Neuronal stem cell (in vitro differentiated cells): ENCODE measurements at regions not wholly inside any gene's neighbourhood (a gene's known extent, or its start where the extent isn't known, plus 50 kb on each side); places are given as distances from the start of the nearest gene placed in this dataset.

Experiments
- DNase-seq: peaks from one replicate; pipeline ENCODE4 v3.0.0-alpha.2; 2013; ENCODE audit warnings: low spot score
- H2AFZ ChIP-seq: one replicate; pipeline ENCODE4 v1.6.1; 2013; ENCODE audit warnings: mild to moderate bottlenecking, low read length, inconsistent platforms
- H2AK5ac ChIP-seq: 2 replicates; pipeline ENCODE4 v1.6.1; 2013; ENCODE audit warnings: low read depth, mild to moderate bottlenecking, inconsistent platforms, low read length, moderate library complexity, mixed read lengths
- H2BK120ac ChIP-seq: 2 replicates; pipeline ENCODE4 v1.6.1; 2013; ENCODE audit warnings: low read depth, mild to moderate bottlenecking, inconsistent platforms, low read length, moderate library complexity, mixed read lengths
- H2BK12ac ChIP-seq: one replicate; pipeline ENCODE4 v1.6.1; 2013; ENCODE audit warnings: low read length, inconsistent platforms
- H2BK15ac ChIP-seq: 2 replicates; pipeline ENCODE4 v1.6.1; 2013; ENCODE audit warnings: mild to moderate bottlenecking, low read length, inconsistent platforms, mixed read lengths
- H2BK5ac ChIP-seq: one replicate; pipeline ENCODE4 v1.6.1; 2013; ENCODE audit warnings: inconsistent platforms, mild to moderate bottlenecking, low read length, moderate library complexity
- H3K14ac ChIP-seq: one replicate; pipeline ENCODE4 v1.6.1; 2013; ENCODE audit warnings: low read length, inconsistent platforms
- H3K18ac ChIP-seq: 2 replicates; pipeline ENCODE4 v1.6.1; 2013; ENCODE audit warnings: low read length, inconsistent platforms
- H3K23ac ChIP-seq: 2 replicates; pipeline ENCODE4 v1.6.1; 2013; ENCODE audit warnings: low read depth, mild to moderate bottlenecking, mixed read lengths, low read length, inconsistent platforms; ENCODE audit not compliant: poor library complexity
- H3K27ac ChIP-seq: replicated peaks from 3 replicates; pipeline ENCODE4 v1.5.1; 2013; ENCODE audit warnings: low read length, inconsistent platforms
- H3K27me3 ChIP-seq, 3 experiments: 2 replicates each; pipeline ENCODE4 v1.6.1; 2013; ENCODE audit warnings: low read length in 3 of 3, mild to moderate bottlenecking in 2 of 3, inconsistent platforms in 1 of 3, low read depth in 1 of 3, mixed read lengths in 1 of 3, moderate library complexity in 1 of 3; ENCODE audit not compliant: control insufficient read depth in 3 of 3, insufficient read depth in 3 of 3
- H3K36me3 ChIP-seq, 2 donors: replicated peaks in 1 of 2; 2 replicates each; pipeline ENCODE4 v1.6.1; 2013; ENCODE audit warnings: low read length in 2 of 2; ENCODE audit not compliant: control insufficient read depth in 2 of 2, insufficient read depth in 2 of 2
- H3K4ac ChIP-seq: 2 replicates; pipeline ENCODE4 v1.6.1; 2013; ENCODE audit warnings: inconsistent platforms, mild to moderate bottlenecking, low read length, moderate library complexity
- H3K4me1 ChIP-seq, 2 donors: 1 replicate in 1 of 2; 2 replicates in 1 of 2; pipeline ENCODE4 v1.6.1; 2013; ENCODE audit warnings: low read length in 2 of 2, low read depth in 1 of 2; ENCODE audit not compliant: control insufficient read depth in 2 of 2, insufficient read depth in 1 of 2
- H3K4me2 ChIP-seq: one replicate; pipeline ENCODE4 v1.6.1; 2013; ENCODE audit warnings: mild to moderate bottlenecking, low read length, inconsistent platforms; ENCODE audit not compliant: insufficient read depth, poor library complexity, severe bottlenecking
- H3K4me3 ChIP-seq, 2 donors: 2 replicates each; pipeline ENCODE4 v1.5.1; 2013; ENCODE audit warnings: low read length in 2 of 2, mild to moderate bottlenecking in 2 of 2, inconsistent platforms in 1 of 2, moderate library complexity in 1 of 2
- H3K79me1 ChIP-seq: one replicate; pipeline ENCODE4 v1.6.1; 2013; ENCODE audit warnings: low read depth, mild to moderate bottlenecking, inconsistent platforms, low read length, moderate library complexity
- H3K9ac ChIP-seq: one replicate; pipeline ENCODE4 v1.6.1; 2013; ENCODE audit warnings: mild to moderate bottlenecking, low read depth, low read length, inconsistent platforms; ENCODE audit not compliant: poor library complexity
- H3K9me3 ChIP-seq, 2 donors: replicated peaks in 1 of 2; 2 replicates each; pipeline versions ENCODE3 to v1.6.1; 2013; ENCODE audit warnings: low read length in 2 of 2, mild to moderate bottlenecking in 2 of 2, inconsistent platforms in 1 of 2, low read depth in 1 of 2, mixed read lengths in 1 of 2, moderate library complexity in 1 of 2; ENCODE audit not compliant: control insufficient read depth in 2 of 2, insufficient read depth in 1 of 2
- H4K8ac ChIP-seq: one replicate; pipeline ENCODE4 v1.6.1; 2013; ENCODE audit warnings: low read depth, mild to moderate bottlenecking, inconsistent platforms, low read length, moderate library complexity
- H4K91ac ChIP-seq: one replicate; pipeline ENCODE4 v1.6.1; 2013; ENCODE audit warnings: low read length, low read depth, mild to moderate bottlenecking, inconsistent platforms; ENCODE audit not compliant: poor library complexity
- WGBS, 2 donors: extraction: QIAGEN DNeasy Blood & Tissue Kit; methylation state at CpG; one replicate each; pipeline ENCODE4 v1.1.7; 2013; ENCODE audit warnings: missing lambda C conversion rate in 2 of 2, mixed read lengths in 1 of 2; ENCODE audit not compliant: insufficient read length in 2 of 2, insufficient replicate concordance in 1 of 2; ENCODE audit errors: extremely low coverage in 2 of 2; 5-methylcytosine and 5-hydroxymethylcytosine counted together

- Histone ChIP-seq H2AK5ac (no peak overlapping the region), H3K23ac (no peak overlapping the region), H2BK5ac (no peak overlapping the region), H3K79me1 (no peaks in the 10 kb centered on the region), H3K4me3 (no peak overlapping the region), H2BK15ac (no peak overlapping the region), H2AFZ (no peak overlapping the region), H3K4ac (no peak overlapping the region), H3K9ac (no peak overlapping the region), H4K91ac (no peak overlapping the region), H3K27me3 (no peaks in the 10 kb centered on the region), H3K9me3 (no peaks in the 10 kb centered on the region), H4K8ac (no peak overlapping the region), H2BK12ac (no peak overlapping the region), H3K36me3 (no peaks in the 10 kb centered on the region), H3K27ac (no peak overlapping the region), H2BK120ac (no peak overlapping the region), H3K4me2 (no peak overlapping the region), H3K4me1 (no peaks in the 10 kb centered on the region), H3K14ac (no peak overlapping the region), H3K18ac (no peak overlapping the region)
- no peak for DNase-seq
Observed at GRCh38 chr3:145785668-145786067, 375.3 kb downstream of the PLOD2 start.

GRCh38 chr3:145798007-145798406 lies 363.0 kb downstream of the PLOD2 start:
- H4K8ac ChIP-seq: no peak overlapping the region
- H2BK5ac ChIP-seq: no peak overlapping the region
- WGBS, 2 donors: no CpG with 5 or more reads among the region's 3 CpGs
- peak overlapping the region; percentile 72 for H2AFZ ChIP-seq
- no peak overlapping the region for H2BK15ac ChIP-seq
- H3K14ac ChIP-seq: no peak overlapping the region
- no peak overlapping the region for H3K4me3 ChIP-seq
- no peak overlapping the region for H3K27ac ChIP-seq
- no peaks in the 10 kb centered on the region for H3K79me1 ChIP-seq
- DNase-seq: no peak
- no peak overlapping the region for H2BK12ac ChIP-seq
- no peak overlapping the region for H3K23ac ChIP-seq
- H3K4me2 ChIP-seq: no peak overlapping the region
- no peak overlapping the region for H3K18ac ChIP-seq
- no peak overlapping the region for H4K91ac ChIP-seq
- H3K9ac ChIP-seq: no peak overlapping the region
- no peak overlapping the region for H2AK5ac ChIP-seq
- peaks cover 4 to 6% of the 10 kb centered on the region in 2 donors for H3K4me1 ChIP-seq
- H3K36me3 ChIP-seq: no peaks in the 10 kb centered on the region
- no peaks in the 10 kb centered on the region for H3K9me3 ChIP-seq
- H3K27me3 ChIP-seq: no peaks in the 10 kb centered on the region
- no peak overlapping the region for H2BK120ac ChIP-seq
- H3K4ac ChIP-seq: no peak overlapping the region

- Histone ChIP-seq H3K14ac (no peak overlapping the region), H3K9me3 (no peaks in the 10 kb centered on the region), H2AK5ac (no peak overlapping the region), H4K8ac (no peak overlapping the region), H3K9ac (no peak overlapping the region), H3K4me2 (no peak overlapping the region), H4K91ac (no peak overlapping the region), H3K18ac (no peak overlapping the region), H2BK5ac (no peak overlapping the region), H3K27ac (no peak overlapping the region), H3K79me1 (no peaks in the 10 kb centered on the region), H2BK15ac (no peak overlapping the region), H3K23ac (no peak overlapping the region), H3K4me1 (peaks cover 4 to 6% of the 10 kb centered on the region in 2 donors), H2AFZ (peak overlapping the region; percentile 72), H3K27me3 (no peaks in the 10 kb centered on the region), H2BK120ac (no peak overlapping the region), H2BK12ac (no peak overlapping the region), H3K4me3 (no peak overlapping the region), H3K36me3 (no peaks in the 10 kb centered on the region), H3K4ac (no peak overlapping the region)
- no CpG with 5 or more reads among the region's 9 CpGs for WGBS, 2 donors
- peak; percentile 17 for DNase-seq
Observed at GRCh38 chr3:145798696-145799537, 362.1 kb downstream of the PLOD2 start.

GRCh38 chr3:145801696-145802095 lies 359.3 kb downstream of the PLOD2 start:
- Histone ChIP-seq H3K4me1 (peaks cover 4 to 6% of the 10 kb centered on the region in 2 donors), H4K8ac (no peak overlapping the region), H3K9ac (no peak overlapping the region), H3K4me3 (no peak overlapping the region), H3K4ac (no peak overlapping the region), H3K79me1 (no peaks in the 10 kb centered on the region), H3K4me2 (no peak overlapping the region), H4K91ac (no peak overlapping the region), H2BK120ac (no peak overlapping the region), H2AK5ac (no peak overlapping the region), H3K14ac (no peak overlapping the region), H2BK5ac (no peak overlapping the region), H3K27me3 (no peaks in the 10 kb centered on the region), H3K9me3 (no peaks in the 10 kb centered on the region), H3K23ac (no peak overlapping the region), H3K27ac (no peak overlapping the region), H3K18ac (no peak overlapping the region), H2BK12ac (no peak overlapping the region), H3K36me3 (no peaks in the 10 kb centered on the region), H2BK15ac (no peak overlapping the region), H2AFZ (no peak overlapping the region)
- DNase-seq: no peak
